Endometrial microvascular endothelial cells (primary cell): ENCODE measurements at regions not wholly inside any gene's neighbourhood (a gene's known extent, or its start where the extent isn't known, plus 50 kb on each side); places are given as distances from the start of the nearest gene placed in this dataset.

ENCODE experiments used
- in situ Hi-C: cut with HindIII; loops from 2 replicates; pipeline ENCODE4 v1.10.0; 2017; ENCODE audit warnings: low sequenced_read_pairs, low pct_unique_long_range_greater_than_20kb; ENCODE audit errors: inconsistent ontology term

GRCh38 chrX:39995457-39995856, 102.3 kb downstream of the BCOR start:
- in situ Hi-C loops: no loop called here

DNA sequence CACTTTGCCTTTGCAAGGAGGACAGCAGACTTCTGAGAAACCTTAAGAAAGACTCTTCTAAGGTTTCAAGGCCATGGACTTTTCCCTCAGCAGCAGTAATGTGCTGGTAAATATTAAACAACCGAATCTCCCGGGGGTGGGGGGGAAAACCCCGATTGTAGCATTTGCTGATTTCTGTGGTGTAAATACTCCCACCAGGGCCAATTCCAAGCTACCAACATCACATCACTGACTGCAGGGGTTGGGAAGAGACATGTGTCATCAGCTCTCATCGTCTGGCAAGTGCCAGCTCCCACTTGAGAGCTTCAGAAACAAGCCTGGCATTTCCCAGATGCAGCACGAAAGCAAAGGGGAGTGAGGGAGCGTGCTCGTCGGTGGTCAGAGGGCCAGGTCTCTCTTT, 101.2 kb downstream of the BCOR start:
- in situ Hi-C loops: no loop called here

GRCh38 chrX:39998636-39999406, 98.9 kb downstream of the BCOR start:
- in situ Hi-C loops: no loop called here
